HepG2 (cell line): ENCODE measurements at regions not wholly inside any gene's neighbourhood (a gene's known extent, or its start where the extent isn't known, plus 50 kb on each side); places are given as distances from the start of the nearest gene placed in this dataset.

Experiments used
- DR1 ChIP-seq: sonication (generic); formaldehyde crosslinking; IDR thresholded peaks from 2 replicates; pipeline ENCODE4 v1.8.0; 2021; ENCODE audit warnings: mild to moderate bottlenecking, missing genetic modification reagents, inconsistent platforms
- GATA4 ChIP-seq: sonication (generic); IDR thresholded peaks from 2 replicates; pipeline ENCODE4 v1.6.1; 2016; ENCODE audit warnings: antibody characterized with exemption, low read depth, borderline replicate concordance
- GPN1 ChIP-seq: sonication (generic); formaldehyde crosslinking; IDR thresholded peaks from 2 replicates; pipeline ENCODE4 v1.5.1; 2020; ENCODE audit warnings: missing genetic modification reagents, borderline replicate concordance
- HOXA3 ChIP-seq: sonication (generic); formaldehyde crosslinking; IDR thresholded peaks from 2 replicates; pipeline ENCODE4 v1.5.0; 2020; ENCODE audit warnings: missing genetic modification reagents
- SALL1 ChIP-seq: sonication (generic); formaldehyde crosslinking; IDR thresholded peaks from 2 replicates; pipeline ENCODE4 v1.8.0; 2022; ENCODE audit warnings: mild to moderate bottlenecking, missing genetic modification reagents
- SUZ12 ChIP-seq: fragments of 150-350 bp; IDR thresholded peaks from 2 replicates; pipeline ENCODE4 v1.6.1; 2014; ENCODE audit warnings: low read depth, low read length
- ZNF670 ChIP-seq: sonication (generic); formaldehyde crosslinking; IDR thresholded peaks from 2 replicates; pipeline ENCODE4 v1.8.0; 2022; ENCODE audit warnings: mild to moderate bottlenecking, missing genetic modification reagents, borderline replicate concordance
- ZNF724P ChIP-seq: sonication (generic); formaldehyde crosslinking; IDR thresholded peaks from 2 replicates; pipeline ENCODE4 v1.8.0; 2022; ENCODE audit warnings: missing genetic modification reagents, borderline replicate concordance
- TF ChIP-seq, protein P1 (sequence below): sonication (generic); formaldehyde crosslinking; IDR thresholded peaks from 2 replicates; pipeline ENCODE4 v1.5.1; 2020; ENCODE audit warnings: mild to moderate bottlenecking, missing genetic modification reagents, borderline replicate concordance
- TF ChIP-seq, protein P2 (sequence below): fragments of 450-650 bp; IDR thresholded peaks from 2 replicates; pipeline ENCODE4 v1.6.1; 2016
- TF ChIP-seq, protein P3 (sequence below), 2 experiments: sonication (generic) in 1 of 2; formaldehyde crosslinking in 1 of 2; IDR thresholded peaks; 2 replicates each; pipeline versions ENCODE4 v1.4.0 to v1.6.1; 2018 to 2020; ENCODE audit warnings: missing genetic modification reagents in 2 of 2, borderline replicate concordance in 1 of 2, low read depth in 1 of 2, mild to moderate bottlenecking in 1 of 2, missing biosample characterization in 1 of 2
- TF ChIP-seq, protein P4 (sequence below): IDR thresholded peaks from 2 replicates; pipeline ENCODE4 v1.6.1; 2016; ENCODE audit warnings: missing compliant biosample characterization, missing genetic modification reagents, borderline replicate concordance

DNA sequence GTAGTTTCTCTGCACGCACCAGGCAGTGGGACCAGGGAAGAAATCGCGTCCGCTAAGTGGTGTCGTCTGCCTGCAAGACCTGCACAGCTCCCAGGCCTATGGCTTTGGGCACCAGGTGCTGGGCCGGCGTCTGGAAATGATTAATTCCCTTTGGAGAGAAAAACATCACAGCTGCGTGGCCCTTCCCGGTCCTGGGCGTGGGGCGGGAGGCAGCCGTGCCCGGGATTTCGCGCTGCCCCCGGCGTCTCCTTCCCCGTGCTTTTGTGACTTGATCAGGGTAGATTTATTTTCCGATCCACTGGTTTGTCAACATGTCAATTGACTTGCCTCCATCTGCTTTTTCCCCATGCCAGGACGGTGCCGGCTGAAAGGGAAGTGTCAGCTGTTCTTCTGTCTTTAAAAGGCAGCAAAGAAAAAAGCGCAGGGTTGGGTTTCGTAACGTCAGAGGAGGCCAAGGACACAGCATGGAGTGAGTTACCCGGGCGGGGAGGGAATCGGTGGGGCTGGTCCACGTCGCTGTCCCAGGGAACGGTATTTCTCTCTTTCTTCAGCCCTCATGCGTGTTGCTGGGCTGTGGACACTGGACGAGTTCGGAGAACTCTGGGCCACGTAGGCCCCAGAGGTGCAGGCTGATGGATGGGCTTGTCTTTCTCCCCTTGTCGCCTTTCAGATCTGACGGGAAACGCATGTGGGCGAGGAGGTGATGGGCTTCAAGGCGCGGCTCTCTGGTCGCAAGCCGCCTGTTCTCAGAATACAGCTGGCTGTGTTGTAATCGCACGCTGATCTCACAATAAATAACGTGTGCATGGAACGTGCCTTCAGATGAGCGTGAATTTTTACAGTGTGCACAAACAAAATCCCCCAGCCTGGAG lies 188.1 kb upstream of the ZNF469 start (continued):
- TF ChIP-seq, protein P1, sequence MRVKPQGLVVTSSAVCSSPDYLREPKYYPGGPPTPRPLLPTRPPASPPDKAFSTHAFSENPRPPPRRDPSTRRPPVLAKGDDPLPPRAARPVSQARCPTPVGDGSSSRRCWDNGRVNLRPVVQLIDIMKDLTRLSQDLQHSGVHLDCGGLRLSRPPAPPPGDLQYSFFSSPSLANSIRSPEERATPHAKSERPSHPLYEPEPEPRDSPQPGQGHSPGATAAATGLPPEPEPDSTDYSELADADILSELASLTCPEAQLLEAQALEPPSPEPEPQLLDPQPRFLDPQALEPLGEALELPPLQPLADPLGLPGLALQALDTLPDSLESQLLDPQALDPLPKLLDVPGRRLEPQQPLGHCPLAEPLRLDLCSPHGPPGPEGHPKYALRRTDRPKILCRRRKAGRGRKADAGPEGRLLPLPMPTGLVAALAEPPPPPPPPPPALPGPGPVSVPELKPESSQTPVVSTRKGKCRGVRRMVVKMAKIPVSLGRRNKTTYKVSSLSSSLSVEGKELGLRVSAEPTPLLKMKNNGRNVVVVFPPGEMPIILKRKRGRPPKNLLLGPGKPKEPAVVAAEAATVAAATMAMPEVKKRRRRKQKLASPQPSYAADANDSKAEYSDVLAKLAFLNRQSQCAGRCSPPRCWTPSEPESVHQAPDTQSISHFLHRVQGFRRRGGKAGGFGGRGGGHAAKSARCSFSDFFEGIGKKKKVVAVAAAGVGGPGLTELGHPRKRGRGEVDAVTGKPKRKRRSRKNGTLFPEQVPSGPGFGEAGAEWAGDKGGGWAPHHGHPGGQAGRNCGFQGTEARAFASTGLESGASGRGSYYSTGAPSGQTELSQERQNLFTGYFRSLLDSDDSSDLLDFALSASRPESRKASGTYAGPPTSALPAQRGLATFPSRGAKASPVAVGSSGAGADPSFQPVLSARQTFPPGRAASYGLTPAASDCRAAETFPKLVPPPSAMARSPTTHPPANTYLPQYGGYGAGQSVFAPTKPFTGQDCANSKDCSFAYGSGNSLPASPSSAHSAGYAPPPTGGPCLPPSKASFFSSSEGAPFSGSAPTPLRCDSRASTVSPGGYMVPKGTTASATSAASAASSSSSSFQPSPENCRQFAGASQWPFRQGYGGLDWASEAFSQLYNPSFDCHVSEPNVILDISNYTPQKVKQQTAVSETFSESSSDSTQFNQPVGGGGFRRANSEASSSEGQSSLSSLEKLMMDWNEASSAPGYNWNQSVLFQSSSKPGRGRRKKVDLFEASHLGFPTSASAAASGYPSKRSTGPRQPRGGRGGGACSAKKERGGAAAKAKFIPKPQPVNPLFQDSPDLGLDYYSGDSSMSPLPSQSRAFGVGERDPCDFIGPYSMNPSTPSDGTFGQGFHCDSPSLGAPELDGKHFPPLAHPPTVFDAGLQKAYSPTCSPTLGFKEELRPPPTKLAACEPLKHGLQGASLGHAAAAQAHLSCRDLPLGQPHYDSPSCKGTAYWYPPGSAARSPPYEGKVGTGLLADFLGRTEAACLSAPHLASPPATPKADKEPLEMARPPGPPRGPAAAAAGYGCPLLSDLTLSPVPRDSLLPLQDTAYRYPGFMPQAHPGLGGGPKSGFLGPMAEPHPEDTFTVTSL (CRISPR knock-in tag) = 0 out of 2 replicates have a peak, but pooled peaks have one; percentile 19
- TF ChIP-seq ZNF670 (peak; percentile 60; the same call in 1 of the 2 replicates), DR1 (CRISPR knock-in tag) (no peak), GATA4 (no peak), ZNF724P (CRISPR knock-in tag) (0 out of 2 replicates have a peak, but pooled peaks have one; percentile 24), GPN1 (CRISPR knock-in tag) (no peak), SUZ12 (no peak), HOXA3 (0 out of 2 replicates have a peak, but pooled peaks have one; percentile 4), SALL1 (CRISPR knock-in tag) (0 out of 2 replicates have a peak, but pooled peaks have one; percentile 17)
- TF ChIP-seq, protein P2, sequence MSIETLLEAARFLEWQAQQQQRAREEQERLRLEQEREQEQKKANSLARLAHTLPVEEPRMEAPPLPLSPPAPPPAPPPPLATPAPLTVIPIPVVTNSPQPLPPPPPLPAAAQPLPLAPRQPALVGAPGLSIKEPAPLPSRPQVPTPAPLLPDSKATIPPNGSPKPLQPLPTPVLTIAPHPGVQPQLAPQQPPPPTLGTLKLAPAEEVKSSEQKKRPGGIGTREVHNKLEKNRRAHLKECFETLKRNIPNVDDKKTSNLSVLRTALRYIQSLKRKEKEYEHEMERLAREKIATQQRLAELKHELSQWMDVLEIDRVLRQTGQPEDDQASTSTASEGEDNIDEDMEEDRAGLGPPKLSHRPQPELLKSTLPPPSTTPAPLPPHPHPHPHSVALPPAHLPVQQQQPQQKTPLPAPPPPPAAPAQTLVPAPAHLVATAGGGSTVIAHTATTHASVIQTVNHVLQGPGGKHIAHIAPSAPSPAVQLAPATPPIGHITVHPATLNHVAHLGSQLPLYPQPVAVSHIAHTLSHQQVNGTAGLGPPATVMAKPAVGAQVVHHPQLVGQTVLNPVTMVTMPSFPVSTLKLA = no peak
- TF ChIP-seq, protein P3, sequence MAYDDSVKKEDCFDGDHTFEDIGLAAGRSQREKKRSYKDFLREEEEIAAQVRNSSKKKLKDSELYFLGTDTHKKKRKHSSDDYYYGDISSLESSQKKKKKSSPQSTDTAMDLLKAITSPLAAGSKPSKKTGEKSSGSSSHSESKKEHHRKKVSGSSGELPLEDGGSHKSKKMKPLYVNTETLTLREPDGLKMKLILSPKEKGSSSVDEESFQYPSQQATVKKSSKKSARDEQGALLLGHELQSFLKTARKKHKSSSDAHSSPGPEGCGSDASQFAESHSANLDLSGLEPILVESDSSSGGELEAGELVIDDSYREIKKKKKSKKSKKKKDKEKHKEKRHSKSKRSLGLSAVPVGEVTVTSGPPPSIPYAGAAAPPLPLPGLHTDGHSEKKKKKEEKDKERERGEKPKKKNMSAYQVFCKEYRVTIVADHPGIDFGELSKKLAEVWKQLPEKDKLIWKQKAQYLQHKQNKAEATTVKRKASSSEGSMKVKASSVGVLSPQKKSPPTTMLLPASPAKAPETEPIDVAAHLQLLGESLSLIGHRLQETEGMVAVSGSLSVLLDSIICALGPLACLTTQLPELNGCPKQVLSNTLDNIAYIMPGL (CRISPR knock-in tag; IDR thresholded peaks at IDR 0.05; ENCODE audit: borderline replicate concordance in 1 of 2, low read depth in 1 of 2) = 0 out of 4 replicates have a peak, but pooled peaks of 1 of the 2 experiments have one; percentile 2
- TF ChIP-seq, protein P4, sequence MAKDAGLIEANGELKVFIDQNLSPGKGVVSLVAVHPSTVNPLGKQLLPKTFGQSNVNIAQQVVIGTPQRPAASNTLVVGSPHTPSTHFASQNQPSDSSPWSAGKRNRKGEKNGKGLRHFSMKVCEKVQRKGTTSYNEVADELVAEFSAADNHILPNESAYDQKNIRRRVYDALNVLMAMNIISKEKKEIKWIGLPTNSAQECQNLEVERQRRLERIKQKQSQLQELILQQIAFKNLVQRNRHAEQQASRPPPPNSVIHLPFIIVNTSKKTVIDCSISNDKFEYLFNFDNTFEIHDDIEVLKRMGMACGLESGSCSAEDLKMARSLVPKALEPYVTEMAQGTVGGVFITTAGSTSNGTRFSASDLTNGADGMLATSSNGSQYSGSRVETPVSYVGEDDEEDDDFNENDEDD (CRISPR knock-in tag) = no peak
